Endothelial cell of umbilical vein (primary cell): ENCODE measurements at regions not wholly inside any gene's neighbourhood (a gene's known extent, or its start where the extent isn't known, plus 50 kb on each side); places are given as distances from the start of the nearest gene placed in this dataset.

Source experiments
- EZH2 ChIP-seq: IDR thresholded peaks from 2 replicates; pipeline ENCODE4 v1.6.1; 2012; ENCODE audit warnings: borderline replicate concordance, low read depth, mild to moderate bottlenecking, moderate library complexity, low read length, inconsistent platforms; ENCODE audit not compliant: severe bottlenecking
- FOS ChIP-seq: IDR thresholded peaks from 2 replicates; pipeline ENCODE4 v1.6.1; 2011; ENCODE audit warnings: mild to moderate bottlenecking, low read length, moderate library complexity, borderline replicate concordance; ENCODE audit not compliant: insufficient read depth
- JUN ChIP-seq: IDR thresholded peaks from 2 replicates; pipeline ENCODE4 v1.6.1; 2011; ENCODE audit warnings: borderline replicate concordance, low read depth; ENCODE audit not compliant: insufficient read length, insufficient read depth
- MYC ChIP-seq: IDR thresholded peaks from one replicate; pipeline ENCODE4 v1.6.1; 2011; ENCODE audit warnings: mild to moderate bottlenecking, low read depth, low read length
- POLR2A ChIP-seq: IDR thresholded peaks from 2 replicates; pipeline ENCODE4 v1.6.1; 2012; ENCODE audit warnings: low read depth, mild to moderate bottlenecking, control low read depth, low read length
- POLR2AphosphoS5 ChIP-seq: IDR thresholded peaks from 2 replicates; pipeline ENCODE4 v1.6.1; 2012; ENCODE audit warnings: low read depth, mild to moderate bottlenecking, control low read depth, low read length, moderate library complexity; ENCODE audit not compliant: insufficient read depth
- TF ChIP-seq, protein P1 (sequence below), 2 donors: IDR thresholded peaks; 1 replicate in 1 of 2; 2 replicates in 1 of 2; pipeline ENCODE4 v1.5.1; 2011; ENCODE audit warnings: low read length in 2 of 2, mild to moderate bottlenecking in 2 of 2, moderate library complexity in 2 of 2, control low read depth in 1 of 2, inconsistent platforms in 1 of 2, low read depth in 1 of 2; ENCODE audit not compliant: insufficient read depth in 1 of 2; ENCODE audit errors: extremely low read depth in 1 of 2

DNA sequence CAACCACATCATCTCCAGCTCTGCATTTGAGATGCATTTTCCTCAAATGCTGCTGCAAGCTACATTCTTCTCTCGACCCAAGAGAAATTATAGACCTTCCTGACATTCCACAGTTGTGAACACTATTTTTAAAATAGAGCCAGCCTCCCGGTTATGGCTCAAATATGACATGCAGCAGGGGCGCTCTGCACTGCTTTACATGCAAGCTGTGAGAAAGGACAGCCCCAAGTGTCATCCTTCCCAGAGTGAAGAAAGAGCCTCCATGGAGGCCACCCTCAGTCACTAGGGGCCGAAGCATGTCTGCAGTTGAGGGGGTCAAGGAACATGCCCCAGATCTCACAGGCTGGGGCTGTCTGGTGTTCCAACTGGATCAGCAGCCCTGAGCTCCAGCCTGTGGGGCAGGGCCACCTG is 63.9 kb upstream of the CHST15 start:
- TF ChIP-seq POLR2A (no peak), MYC (no peak), POLR2AphosphoS5 (no peak), FOS (no peak), JUN (no peak), EZH2 (no peak)
- TF ChIP-seq, protein P1, sequence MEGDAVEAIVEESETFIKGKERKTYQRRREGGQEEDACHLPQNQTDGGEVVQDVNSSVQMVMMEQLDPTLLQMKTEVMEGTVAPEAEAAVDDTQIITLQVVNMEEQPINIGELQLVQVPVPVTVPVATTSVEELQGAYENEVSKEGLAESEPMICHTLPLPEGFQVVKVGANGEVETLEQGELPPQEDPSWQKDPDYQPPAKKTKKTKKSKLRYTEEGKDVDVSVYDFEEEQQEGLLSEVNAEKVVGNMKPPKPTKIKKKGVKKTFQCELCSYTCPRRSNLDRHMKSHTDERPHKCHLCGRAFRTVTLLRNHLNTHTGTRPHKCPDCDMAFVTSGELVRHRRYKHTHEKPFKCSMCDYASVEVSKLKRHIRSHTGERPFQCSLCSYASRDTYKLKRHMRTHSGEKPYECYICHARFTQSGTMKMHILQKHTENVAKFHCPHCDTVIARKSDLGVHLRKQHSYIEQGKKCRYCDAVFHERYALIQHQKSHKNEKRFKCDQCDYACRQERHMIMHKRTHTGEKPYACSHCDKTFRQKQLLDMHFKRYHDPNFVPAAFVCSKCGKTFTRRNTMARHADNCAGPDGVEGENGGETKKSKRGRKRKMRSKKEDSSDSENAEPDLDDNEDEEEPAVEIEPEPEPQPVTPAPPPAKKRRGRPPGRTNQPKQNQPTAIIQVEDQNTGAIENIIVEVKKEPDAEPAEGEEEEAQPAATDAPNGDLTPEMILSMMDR (IDR thresholded peaks at IDR 0.05; ENCODE audit: extremely low read depth in 1 of 2, insufficient read depth in 1 of 2, low read depth in 1 of 2, low read length in 2 of 2): no peak
